Smooth muscle cell (in vitro differentiated cells): ENCODE measurements at regions not wholly inside any gene's neighbourhood (a gene's known extent, or its start where the extent isn't known, plus 50 kb on each side); places are given as distances from the start of the nearest gene placed in this dataset.
"Not testable (repeated sequence)": the region's sequence is repeated elsewhere in the genome, so short reads cannot be mapped to it uniquely, and the experiment has no call there.

Experiments used
- DNase-seq: peaks from one replicate; lab custom pipeline; 2025; ENCODE audit not compliant: unreplicated experiment; lab: John Stamatoyannopoulos, UW
- H2AFZ ChIP-seq: fragments of 200-600 bp; sonication (generic); 2 replicates; pipeline ENCODE4 v1.6.0; 2016; ENCODE audit warnings: antibody characterized with exemption, low read depth, mild to moderate bottlenecking
- H3F3A ChIP-seq: fragments of 200-600 bp; sonication (generic); 2 replicates; pipeline ENCODE4 v1.6.0; 2017; ENCODE audit warnings: antibody characterized with exemption, low read depth
- H3K27ac ChIP-seq: fragments of 200-600 bp; sonication (generic); 2 replicates; pipeline ENCODE4 v1.5.1; 2016; ENCODE audit warnings: low read depth, mild to moderate bottlenecking
- H3K27me3 ChIP-seq: fragments of 200-600 bp; sonication (generic); 2 replicates; pipeline ENCODE4 v1.6.1; 2016; ENCODE audit warnings: low read depth, mild to moderate bottlenecking
- H3K36me3 ChIP-seq: fragments of 200-600 bp; sonication (generic); 2 replicates; pipeline ENCODE4 v1.5.1; 2016; ENCODE audit warnings: low read depth
- H3K4me1 ChIP-seq: fragments of 200-600 bp; sonication (generic); 2 replicates; pipeline ENCODE4 v1.5.1; 2016; ENCODE audit warnings: low read depth
- H3K4me2 ChIP-seq: fragments of 200-600 bp; sonication (generic); 2 replicates; pipeline ENCODE4 v1.6.0; 2016; ENCODE audit warnings: mild to moderate bottlenecking
- H3K4me3 ChIP-seq: fragments of 200-600 bp; sonication (generic); 2 replicates; pipeline ENCODE4 v1.5.1; 2016; ENCODE audit warnings: mild to moderate bottlenecking
- H3K79me2 ChIP-seq: fragments of 200-600 bp; sonication (generic); 2 replicates; pipeline ENCODE4 v1.6.0; 2016; ENCODE audit warnings: low read depth, mild to moderate bottlenecking
- H3K9ac ChIP-seq: fragments of 200-600 bp; sonication (generic); 2 replicates; pipeline ENCODE4 v1.6.0; 2016; ENCODE audit warnings: low read depth
- H3K9me3 ChIP-seq: fragments of 200-600 bp; sonication (generic); replicated peaks from 2 replicates; pipeline ENCODE4 v1.5.1; 2016; ENCODE audit warnings: low read depth
- H4K20me1 ChIP-seq: fragments of 200-600 bp; sonication (generic); 2 replicates; pipeline ENCODE4 v1.6.0; 2016; ENCODE audit warnings: low read depth
- WGBS: methylation state at CpG from one replicate; pipeline ENCODE4 v1.1.7; 2016; ENCODE audit warnings: low lambda C conversion rate; 5-methylcytosine and 5-hydroxymethylcytosine counted together
- TF ChIP-seq, protein P1 (sequence below): fragments of 200-600 bp; sonication (generic); IDR thresholded peaks from 2 replicates; pipeline ENCODE4 v1.5.1; 2017; ENCODE audit warnings: borderline replicate concordance, mild to moderate bottlenecking, antibody characterized with exemption; ENCODE audit not compliant: insufficient read depth, poor library complexity, severe bottlenecking

DNA sequence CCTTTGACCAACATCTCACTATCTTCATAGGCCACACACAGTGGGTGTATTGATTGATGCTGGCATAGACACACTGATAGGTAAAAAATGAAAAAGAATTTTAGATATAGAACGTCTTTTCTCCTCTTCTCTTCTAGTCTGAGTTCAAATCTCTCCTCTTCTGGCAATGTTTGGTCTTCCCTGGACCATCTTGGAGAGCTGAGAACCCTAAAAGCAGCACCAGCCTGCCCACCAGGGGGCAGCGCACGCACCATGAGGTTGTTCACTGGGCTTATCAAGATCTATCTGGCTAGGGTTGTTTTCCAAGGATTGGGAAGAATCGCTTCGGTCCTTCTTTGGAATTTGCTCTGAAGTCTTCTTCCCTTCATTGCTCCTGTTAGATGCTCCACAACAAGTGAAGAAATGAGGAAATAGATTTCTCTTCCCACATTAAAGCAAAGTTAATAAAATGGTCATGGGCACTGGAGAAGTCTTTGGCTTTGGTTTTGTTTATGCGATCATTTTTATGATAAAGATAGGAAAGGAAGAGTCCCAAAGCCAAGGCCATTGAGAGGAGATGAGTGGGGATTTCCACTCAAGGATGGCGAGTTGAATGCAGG is 104.0 kb upstream of the OLIG2 start:
- Histone ChIP-seq H3K4me2 (no peak overlapping the region), H3K4me1 (no peaks in the 10 kb centered on the region), H3K36me3 (peaks cover 4% of the 10 kb centered on the region), H2AFZ (no peak overlapping the region), H4K20me1 (no peaks in the 10 kb centered on the region), H3K79me2 (no peaks in the 10 kb centered on the region), H3K27me3 (no peaks in the 10 kb centered on the region), H3K27ac (no peak overlapping the region), H3K9ac (no peak overlapping the region), H3K9me3 (peaks cover 6% of the 10 kb centered on the region), H3K4me3 (no peak overlapping the region), H3F3A (no peaks in the 10 kb centered on the region)
- no peak for DNase-seq
- TF ChIP-seq, protein P1, sequence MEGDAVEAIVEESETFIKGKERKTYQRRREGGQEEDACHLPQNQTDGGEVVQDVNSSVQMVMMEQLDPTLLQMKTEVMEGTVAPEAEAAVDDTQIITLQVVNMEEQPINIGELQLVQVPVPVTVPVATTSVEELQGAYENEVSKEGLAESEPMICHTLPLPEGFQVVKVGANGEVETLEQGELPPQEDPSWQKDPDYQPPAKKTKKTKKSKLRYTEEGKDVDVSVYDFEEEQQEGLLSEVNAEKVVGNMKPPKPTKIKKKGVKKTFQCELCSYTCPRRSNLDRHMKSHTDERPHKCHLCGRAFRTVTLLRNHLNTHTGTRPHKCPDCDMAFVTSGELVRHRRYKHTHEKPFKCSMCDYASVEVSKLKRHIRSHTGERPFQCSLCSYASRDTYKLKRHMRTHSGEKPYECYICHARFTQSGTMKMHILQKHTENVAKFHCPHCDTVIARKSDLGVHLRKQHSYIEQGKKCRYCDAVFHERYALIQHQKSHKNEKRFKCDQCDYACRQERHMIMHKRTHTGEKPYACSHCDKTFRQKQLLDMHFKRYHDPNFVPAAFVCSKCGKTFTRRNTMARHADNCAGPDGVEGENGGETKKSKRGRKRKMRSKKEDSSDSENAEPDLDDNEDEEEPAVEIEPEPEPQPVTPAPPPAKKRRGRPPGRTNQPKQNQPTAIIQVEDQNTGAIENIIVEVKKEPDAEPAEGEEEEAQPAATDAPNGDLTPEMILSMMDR: peak; percentile 14
- WGBS: 69% methylated on average over 7 of the region's 7 CpGs

DNA sequence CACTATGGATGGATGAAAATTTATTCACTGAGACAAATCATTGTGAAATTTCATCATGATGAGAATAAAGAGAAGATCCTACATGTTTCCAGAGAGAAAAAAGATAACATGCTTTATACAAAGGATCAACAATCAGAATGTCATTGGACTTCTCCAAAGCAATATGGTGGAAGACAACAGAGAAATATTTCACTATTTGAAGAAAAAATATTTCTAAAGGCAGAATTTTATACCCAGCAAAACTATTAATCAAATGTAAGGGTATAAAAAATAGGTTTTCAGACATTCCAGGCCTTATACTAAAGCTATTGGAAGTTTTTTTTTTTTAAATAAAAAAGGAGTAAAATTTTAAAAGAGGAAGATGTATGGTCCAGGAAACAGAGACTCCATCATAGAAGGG is 100.6 kb upstream of the OLIG2 start:
- Histone ChIP-seq H3K27ac (no peak overlapping the region), H4K20me1 (no peaks in the 10 kb centered on the region)
- no peak for DNase-seq

DNA sequence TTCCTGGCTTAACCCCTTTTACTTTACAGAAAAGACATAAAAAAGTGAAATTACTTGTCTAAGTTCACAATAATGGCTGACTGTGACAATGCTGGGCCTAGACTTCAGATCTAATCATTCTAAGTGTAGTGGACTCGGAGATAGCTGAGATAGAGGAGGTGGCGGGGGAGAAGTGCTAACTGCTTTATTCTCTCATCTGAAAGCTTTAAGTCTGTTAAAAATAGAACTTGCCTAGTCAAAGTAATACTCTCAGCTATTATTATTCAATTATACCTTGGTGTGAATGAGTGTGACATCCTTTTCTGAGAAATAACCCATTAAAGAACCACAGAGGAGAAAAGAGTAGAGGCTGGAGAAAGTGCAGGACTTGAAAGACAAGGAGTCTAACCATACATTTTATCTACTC is 96.1 kb upstream of the OLIG2 start:
- Histone ChIP-seq H3K9me3 (peaks cover 3% of the 10 kb centered on the region), H3K36me3 (peaks cover 2% of the 10 kb centered on the region), H3F3A (no peaks in the 10 kb centered on the region), H3K4me1 (peaks cover 4% of the 10 kb centered on the region), H3K4me2 (no peak overlapping the region), H3K27me3 (peaks cover 5% of the 10 kb centered on the region), H3K79me2 (no peaks in the 10 kb centered on the region), H3K27ac (no peak overlapping the region), H3K4me3 (no peak overlapping the region), H2AFZ (no peak overlapping the region), H3K9ac (no peak overlapping the region), H4K20me1 (no peaks in the 10 kb centered on the region)
- DNase-seq: no peak
- 77% methylated on average over 2 of the region's 2 CpGs for WGBS
- TF ChIP-seq, protein P1: no peak

More for the DNA sequence above, 100.6 kb upstream of the OLIG2 start:
- H3K9ac ChIP-seq: no peak overlapping the region
- no peaks in the 10 kb centered on the region for H3K79me2 ChIP-seq
- TF ChIP-seq, protein P1: no peak
- no peaks in the 10 kb centered on the region for H3K27me3 ChIP-seq
- H3F3A ChIP-seq: no peaks in the 10 kb centered on the region
- no peaks in the 10 kb centered on the region for H3K4me1 ChIP-seq
- peaks cover 6% of the 10 kb centered on the region for H3K9me3 ChIP-seq
- H3K4me2 ChIP-seq: no peak overlapping the region
- no peak overlapping the region for H3K4me3 ChIP-seq
- peaks cover 4% of the 10 kb centered on the region for H3K36me3 ChIP-seq
- H2AFZ ChIP-seq: no peak overlapping the region

DNA sequence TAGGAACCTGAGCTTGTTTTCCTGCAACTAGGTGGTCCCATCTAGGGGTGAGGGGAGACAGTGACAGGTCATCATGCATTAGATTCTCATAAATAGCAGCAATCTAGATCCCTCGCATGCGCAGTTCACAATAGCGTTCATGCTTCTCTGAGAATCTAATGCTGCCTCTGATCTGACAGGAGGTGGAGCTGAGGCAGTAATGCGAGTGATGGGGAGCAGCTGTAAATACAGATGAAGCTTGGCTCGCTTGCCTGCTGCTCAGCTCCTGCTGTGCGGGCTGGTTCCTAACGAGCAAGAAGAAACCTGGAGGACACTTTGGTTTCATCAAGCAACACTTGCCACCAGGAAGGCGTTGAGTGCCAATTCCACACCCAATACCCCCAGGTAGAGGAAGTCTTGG is 95.1 kb upstream of the OLIG2 start:
- H3K9me3 ChIP-seq: no peaks in the 10 kb centered on the region
- H3K4me1 ChIP-seq: peaks cover 4% of the 10 kb centered on the region
- H3K9ac ChIP-seq: no peak overlapping the region
- TF ChIP-seq, protein P1: no peak
- WGBS: 92% methylated on average over 8 of the region's 8 CpGs
- no peak overlapping the region for H2AFZ ChIP-seq
- H3K4me2 ChIP-seq: no peak overlapping the region
- no peaks in the 10 kb centered on the region for H3F3A ChIP-seq
- H3K27me3 ChIP-seq: peaks cover 5% of the 10 kb centered on the region
- no peaks in the 10 kb centered on the region for H3K79me2 ChIP-seq
- H3K36me3 ChIP-seq: no peaks in the 10 kb centered on the region
- DNase-seq: no peak
- H4K20me1 ChIP-seq: no peaks in the 10 kb centered on the region
- H3K27ac ChIP-seq: no peak overlapping the region
- no peak overlapping the region for H3K4me3 ChIP-seq

DNA sequence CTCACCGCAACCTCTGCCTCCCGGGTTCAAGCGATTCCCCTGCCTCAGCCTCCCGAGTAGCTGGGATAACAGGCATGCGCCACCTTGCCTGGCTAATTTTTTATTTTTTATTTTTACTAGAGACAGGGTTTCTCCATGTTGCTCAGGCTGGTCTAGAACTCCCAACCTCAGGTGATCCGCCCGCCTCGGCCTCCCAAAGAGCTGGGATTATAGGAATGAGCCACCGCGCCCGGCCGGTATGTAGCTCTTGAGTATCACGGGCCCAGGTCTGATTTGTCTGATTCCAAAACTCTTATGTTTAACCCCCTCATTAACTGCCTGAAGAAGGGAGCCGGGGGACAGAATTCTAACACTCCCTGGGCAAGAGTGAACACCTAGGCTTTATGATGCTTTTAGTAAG is 91.7 kb upstream of the OLIG2 start:
- H3K4me2 ChIP-seq, DNase-seq, H2AFZ ChIP-seq, H3K27me3 ChIP-seq, H4K20me1 ChIP-seq, H3K27ac ChIP-seq, H3K79me2 ChIP-seq, H3K4me1 ChIP-seq, H3K9ac ChIP-seq, H3F3A ChIP-seq, H3K9me3 ChIP-seq, H3K36me3 ChIP-seq, H3K4me3 ChIP-seq: not testable (repeated sequence)
- 94% methylated on average over 14 of the region's 14 CpGs for WGBS
